ENCODE measurements at regions not wholly inside any gene's neighbourhood (a gene's known extent, or its start where the extent isn't known, plus 50 kb on each side); places are given as distances from the start of the nearest gene placed in this dataset.

GRCh38 chr22:27580311-27580897, 221.2 kb downstream of the MN1 start:
- Histone ChIP-seq H2AFZ (ENCODE audit: low read length) (no peak overlapping the region), H3K4me3 (ENCODE audit: low read length) (no peak overlapping the region), H3K36me3 (replicated peaks; ENCODE audit: insufficient read depth, low read length) (no peaks in the 10 kb centered on the region), H3F3A (ENCODE audit: insufficient read depth, low read length) (no peaks in the 10 kb centered on the region), H4K20me1 (ENCODE audit: insufficient read depth, low read length) (no peaks in the 10 kb centered on the region), H3K4me1 (ENCODE audit: low read length) (no peaks in the 10 kb centered on the region), H3K79me2 (ENCODE audit: low read length) (no peaks in the 10 kb centered on the region), H3K9me2 (replicated peaks; ENCODE audit: insufficient read depth, low read length) (no peaks in the 10 kb centered on the region), H3K9ac (ENCODE audit: low read length) (no peak overlapping the region), H3K4me2 (ENCODE audit: low read depth, low read length) (no peak overlapping the region), H3K27ac (ENCODE audit: low read length) (no peak overlapping the region), H3K9me3 (replicated peaks; ENCODE audit: insufficient read depth, low read length) (no peaks in the 10 kb centered on the region), H3K27me3 (replicated peaks; ENCODE audit: insufficient read depth, low read length) (peaks cover 98% of the 10 kb centered on the region)
- no peak for TF ChIP-seq EZH2 (optimal IDR thresholded peaks at IDR 0.05; ENCODE audit: low read depth, low read length)
- no peak for TF ChIP-seq EZH2phosphoT487 (IDR thresholded peaks at IDR 0.05; ENCODE audit: low read length)
- no peak for TF ChIP-seq CTCF (IDR thresholded peaks at IDR 0.05; ENCODE audit: low read length)
- no peak for DNase-seq

DNA sequence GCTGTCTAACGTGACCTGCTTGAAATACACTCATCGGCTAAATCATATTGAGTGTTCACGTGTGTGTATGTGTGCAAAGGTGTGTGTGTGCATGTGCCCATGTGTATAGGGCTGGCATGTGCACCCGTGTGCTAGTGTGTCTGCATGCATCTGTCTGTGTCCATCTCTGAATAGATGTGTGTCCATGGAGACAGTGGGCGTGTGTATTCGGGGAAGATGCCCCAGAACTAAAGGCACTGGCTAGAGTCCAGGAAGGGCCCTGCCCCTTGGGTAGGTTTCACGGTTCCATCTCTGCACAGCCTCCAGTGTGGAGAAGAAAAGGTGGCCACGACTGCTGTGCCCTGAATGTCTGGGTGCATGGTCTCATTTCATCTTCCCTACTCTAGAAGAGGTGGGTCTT, 220.3 kb downstream of the MN1 start:
- Histone ChIP-seq H3K9me3 (replicated peaks; ENCODE audit: insufficient read depth, low read length) (no peaks in the 10 kb centered on the region), H3K36me3 (replicated peaks; ENCODE audit: insufficient read depth, low read length) (no peaks in the 10 kb centered on the region), H3F3A (ENCODE audit: insufficient read depth, low read length) (no peaks in the 10 kb centered on the region), H2AFZ (ENCODE audit: low read length) (no peak overlapping the region), H3K27me3 (replicated peaks; ENCODE audit: insufficient read depth, low read length) (peaks cover 96% of the 10 kb centered on the region), H3K4me2 (ENCODE audit: low read depth, low read length) (no peak overlapping the region), H3K4me1 (ENCODE audit: low read length) (no peaks in the 10 kb centered on the region), H3K79me2 (ENCODE audit: low read length) (no peaks in the 10 kb centered on the region), H3K9me2 (replicated peaks; ENCODE audit: insufficient read depth, low read length) (no peaks in the 10 kb centered on the region), H3K9ac (ENCODE audit: low read length) (no peak overlapping the region), H3K4me3 (ENCODE audit: low read length) (no peak overlapping the region), H4K20me1 (ENCODE audit: insufficient read depth, low read length) (no peaks in the 10 kb centered on the region), H3K27ac (ENCODE audit: low read length) (no peak overlapping the region)
- no peak for DNase-seq
- no peak for TF ChIP-seq CTCF (IDR thresholded peaks at IDR 0.05; ENCODE audit: low read length)

DNA sequence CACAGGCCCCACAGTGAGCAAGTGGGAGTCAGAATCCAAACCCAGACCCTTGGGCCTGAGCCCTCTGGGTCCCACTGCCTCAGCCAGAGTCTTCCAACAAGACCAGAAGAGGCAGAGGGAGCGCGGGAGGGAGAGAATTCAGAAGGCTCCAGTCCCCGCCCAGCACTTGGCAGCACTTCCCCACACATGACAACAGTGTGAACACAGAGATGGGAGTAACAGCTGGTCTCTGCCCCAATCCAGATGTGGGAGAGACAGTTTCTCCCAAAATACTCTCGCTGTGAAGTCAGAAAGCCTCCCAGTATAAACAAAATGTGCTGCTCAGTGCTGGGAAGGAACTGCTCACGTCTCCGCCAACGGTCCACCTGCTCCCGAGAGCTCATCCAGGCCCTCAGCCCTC, 219.9 kb downstream of the MN1 start:
- H3K27me3 ChIP-seq (replicated peaks; ENCODE audit: insufficient read depth, low read length): peaks cover 96% of the 10 kb centered on the region
- H3K9me3 ChIP-seq (replicated peaks; ENCODE audit: insufficient read depth, low read length): no peaks in the 10 kb centered on the region
- no peaks in the 10 kb centered on the region for H3F3A ChIP-seq (ENCODE audit: insufficient read depth, low read length)
- H3K4me1 ChIP-seq (ENCODE audit: low read length): no peaks in the 10 kb centered on the region
- no peaks in the 10 kb centered on the region for H3K9me2 ChIP-seq (replicated peaks; ENCODE audit: insufficient read depth, low read length)
- no peak overlapping the region for H2AFZ ChIP-seq (ENCODE audit: low read length)
- DNase-seq: no peak
- no peak overlapping the region for H3K4me2 ChIP-seq (ENCODE audit: low read depth, low read length)
- H3K79me2 ChIP-seq (ENCODE audit: low read length): no peaks in the 10 kb centered on the region
- H3K4me3 ChIP-seq (ENCODE audit: low read length): no peak overlapping the region
- H3K27ac ChIP-seq (ENCODE audit: low read length): no peak overlapping the region
- no peak overlapping the region for H3K9ac ChIP-seq (ENCODE audit: low read length)
- no peaks in the 10 kb centered on the region for H4K20me1 ChIP-seq (ENCODE audit: insufficient read depth, low read length)
- H3K36me3 ChIP-seq (replicated peaks; ENCODE audit: insufficient read depth, low read length): no peaks in the 10 kb centered on the region
- TF ChIP-seq EZH2 (optimal IDR thresholded peaks at IDR 0.05; ENCODE audit: low read depth, low read length) (no peak), EZH2phosphoT487 (IDR thresholded peaks at IDR 0.05; ENCODE audit: low read length) (no peak), CTCF (IDR thresholded peaks at IDR 0.05; ENCODE audit: low read length) (no peak)

All from MM.1S (cell line).